ES-I3 (cell line): ENCODE measurements at regions not wholly inside any gene's neighbourhood (a gene's known extent, or its start where the extent isn't known, plus 50 kb on each side); places are given as distances from the start of the nearest gene placed in this dataset.

Source experiments
- H3K36me3 ChIP-seq: 2 replicates; pipeline ENCODE4 v1.6.1; 2013; ENCODE audit warnings: mild to moderate bottlenecking, low read length, control low read depth, moderate library complexity; ENCODE audit not compliant: insufficient read depth
- H3K4me1 ChIP-seq: 2 replicates; pipeline ENCODE4 v1.6.1; 2013; ENCODE audit warnings: mild to moderate bottlenecking, control low read depth, low read length; ENCODE audit not compliant: insufficient read depth
- H3K9ac ChIP-seq: 2 replicates; pipeline ENCODE4 v1.6.1; 2013; ENCODE audit warnings: low read depth, mild to moderate bottlenecking, low read length, moderate library complexity
- H3K9me3 ChIP-seq: 2 replicates; pipeline ENCODE4 v1.6.1; 2013; ENCODE audit warnings: mild to moderate bottlenecking, low read length, moderate library complexity; ENCODE audit not compliant: control insufficient read depth, insufficient read depth

- no peaks in the 10 kb centered on the region for H3K36me3 ChIP-seq
- H3K9me3 ChIP-seq = no peaks in the 10 kb centered on the region
- H3K9ac ChIP-seq = no peak overlapping the region
- no peaks in the 10 kb centered on the region for H3K4me1 ChIP-seq
These were observed 667.0 kb downstream of the LIG4 start for GRCh38 chr13:107548338-107548737.

- H3K9ac ChIP-seq = no peak overlapping the region
These were observed 669.3 kb downstream of the LIG4 start for GRCh38 chr13:107545946-107546502.

GRCh38 chr13:107534548-107534947 lies 680.8 kb downstream of the LIG4 start:
- H3K9me3 ChIP-seq = no peaks in the 10 kb centered on the region
- no peaks in the 10 kb centered on the region for H3K36me3 ChIP-seq
- no peak overlapping the region for H3K9ac ChIP-seq
- H3K4me1 ChIP-seq = no peaks in the 10 kb centered on the region

More at GRCh38 chr13:107545946-107546502, 669.3 kb downstream of the LIG4 start:
- Histone ChIP-seq H3K36me3 (no peaks in the 10 kb centered on the region), H3K4me1 (no peaks in the 10 kb centered on the region), H3K9me3 (no peaks in the 10 kb centered on the region)

- Histone ChIP-seq H3K4me1 (no peaks in the 10 kb centered on the region), H3K9ac (no peak overlapping the region), H3K36me3 (no peaks in the 10 kb centered on the region), H3K9me3 (no peaks in the 10 kb centered on the region)
These were observed 683.5 kb downstream of the LIG4 start for GRCh38 chr13:107531816-107532215.

GRCh38 chr13:107531180-107531579 lies 684.2 kb downstream of the LIG4 start:
- Histone ChIP-seq H3K36me3 (no peaks in the 10 kb centered on the region), H3K9me3 (no peaks in the 10 kb centered on the region), H3K9ac (no peak overlapping the region)

GRCh38 chr13:107529035-107529434 lies 686.3 kb downstream of the LIG4 start:
- Histone ChIP-seq H3K4me1 (no peaks in the 10 kb centered on the region), H3K9me3 (no peaks in the 10 kb centered on the region), H3K36me3 (no peaks in the 10 kb centered on the region), H3K9ac (no peak overlapping the region)

More at GRCh38 chr13:107531180-107531579, 684.2 kb downstream of the LIG4 start:
- no peaks in the 10 kb centered on the region for H3K4me1 ChIP-seq

- Histone ChIP-seq H3K4me1 (no peaks in the 10 kb centered on the region), H3K36me3 (no peaks in the 10 kb centered on the region), H3K9ac (no peak overlapping the region), H3K9me3 (no peaks in the 10 kb centered on the region)
These were observed 696.6 kb downstream of the LIG4 start for GRCh38 chr13:107518780-107519179.

- no peak overlapping the region for H3K9ac ChIP-seq
- H3K36me3 ChIP-seq = no peaks in the 10 kb centered on the region
- H3K9me3 ChIP-seq = no peaks in the 10 kb centered on the region
- no peaks in the 10 kb centered on the region for H3K4me1 ChIP-seq
These were observed 697.0 kb downstream of the LIG4 start for GRCh38 chr13:107518292-107518691.

GRCh38 chr13:107516517-107516916 lies 698.8 kb downstream of the LIG4 start:
- H3K9me3 ChIP-seq = no peaks in the 10 kb centered on the region
- H3K9ac ChIP-seq = no peak overlapping the region
- H3K36me3 ChIP-seq = no peaks in the 10 kb centered on the region
- no peaks in the 10 kb centered on the region for H3K4me1 ChIP-seq

GRCh38 chr13:107512551-107512950 lies 702.8 kb downstream of the LIG4 start:
- Histone ChIP-seq H3K9ac (no peak overlapping the region), H3K4me1 (no peaks in the 10 kb centered on the region), H3K9me3 (no peaks in the 10 kb centered on the region), H3K36me3 (no peaks in the 10 kb centered on the region)

- Histone ChIP-seq H3K9ac (no peak overlapping the region), H3K36me3 (no peaks in the 10 kb centered on the region), H3K9me3 (no peaks in the 10 kb centered on the region), H3K4me1 (no peaks in the 10 kb centered on the region)
These were observed 717.7 kb downstream of the LIG4 start for GRCh38 chr13:107497661-107498060.

- no peaks in the 10 kb centered on the region for H3K36me3 ChIP-seq
- H3K4me1 ChIP-seq = no peaks in the 10 kb centered on the region
- no peak overlapping the region for H3K9ac ChIP-seq
- H3K9me3 ChIP-seq = no peaks in the 10 kb centered on the region
These were observed 722.1 kb downstream of the LIG4 start for GRCh38 chr13:107493266-107493665.

- Histone ChIP-seq H3K4me1 (no peaks in the 10 kb centered on the region), H3K9me3 (no peaks in the 10 kb centered on the region), H3K9ac (no peak overlapping the region), H3K36me3 (no peaks in the 10 kb centered on the region)
These were observed 732.6 kb downstream of the LIG4 start for GRCh38 chr13:107482688-107483087.

GRCh38 chr13:107480130-107480529 lies 735.2 kb downstream of the LIG4 start:
- Histone ChIP-seq H3K36me3 (no peaks in the 10 kb centered on the region), H3K4me1 (no peaks in the 10 kb centered on the region), H3K9me3 (no peaks in the 10 kb centered on the region), H3K9ac (no peak overlapping the region)

- H3K9ac ChIP-seq = no peak overlapping the region
- H3K36me3 ChIP-seq = no peaks in the 10 kb centered on the region
- no peaks in the 10 kb centered on the region for H3K4me1 ChIP-seq
- no peaks in the 10 kb centered on the region for H3K9me3 ChIP-seq
These were observed 737.5 kb downstream of the LIG4 start for GRCh38 chr13:107477772-107478379.
